ENCODE measurements at regions not wholly inside any gene's neighbourhood (a gene's known extent, or its start where the extent isn't known, plus 50 kb on each side); places are given as distances from the start of the nearest gene placed in this dataset.

- Histone ChIP-seq H3K4me2 (ENCODE audit: low read depth, low read length, poor library complexity, severe bottlenecking) (no peak overlapping the region), H3K9me3 (ENCODE audit: insufficient read depth, low read length) (no peaks in the 10 kb centered on the region), H3K27ac (ENCODE audit: low read depth, low read length) (no peak overlapping the region), H3K9me2 (replicated peaks; ENCODE audit: insufficient read depth, low read length) (no peaks in the 10 kb centered on the region), H3K36me3 (ENCODE audit: low read length) (no peaks in the 10 kb centered on the region), H4K20me1 (ENCODE audit: low read depth, low read length) (no peaks in the 10 kb centered on the region), H3F3A (ENCODE audit: insufficient read depth) (no peaks in the 10 kb centered on the region), H3K9ac (ENCODE audit: low read length) (no peak overlapping the region), H3K79me2 (ENCODE audit: insufficient read depth, low read length) (no peaks in the 10 kb centered on the region), H3K4me3 (ENCODE audit: insufficient read depth, low read length, poor library complexity, severe bottlenecking) (no peak overlapping the region), H3K27me3 (ENCODE audit: low read length) (no peaks in the 10 kb centered on the region), H2AFZ (ENCODE audit: low read depth, low read length, severe bottlenecking) (no peak overlapping the region)
- TF ChIP-seq, protein P1, sequence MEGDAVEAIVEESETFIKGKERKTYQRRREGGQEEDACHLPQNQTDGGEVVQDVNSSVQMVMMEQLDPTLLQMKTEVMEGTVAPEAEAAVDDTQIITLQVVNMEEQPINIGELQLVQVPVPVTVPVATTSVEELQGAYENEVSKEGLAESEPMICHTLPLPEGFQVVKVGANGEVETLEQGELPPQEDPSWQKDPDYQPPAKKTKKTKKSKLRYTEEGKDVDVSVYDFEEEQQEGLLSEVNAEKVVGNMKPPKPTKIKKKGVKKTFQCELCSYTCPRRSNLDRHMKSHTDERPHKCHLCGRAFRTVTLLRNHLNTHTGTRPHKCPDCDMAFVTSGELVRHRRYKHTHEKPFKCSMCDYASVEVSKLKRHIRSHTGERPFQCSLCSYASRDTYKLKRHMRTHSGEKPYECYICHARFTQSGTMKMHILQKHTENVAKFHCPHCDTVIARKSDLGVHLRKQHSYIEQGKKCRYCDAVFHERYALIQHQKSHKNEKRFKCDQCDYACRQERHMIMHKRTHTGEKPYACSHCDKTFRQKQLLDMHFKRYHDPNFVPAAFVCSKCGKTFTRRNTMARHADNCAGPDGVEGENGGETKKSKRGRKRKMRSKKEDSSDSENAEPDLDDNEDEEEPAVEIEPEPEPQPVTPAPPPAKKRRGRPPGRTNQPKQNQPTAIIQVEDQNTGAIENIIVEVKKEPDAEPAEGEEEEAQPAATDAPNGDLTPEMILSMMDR (IDR thresholded peaks at IDR 0.05; ENCODE audit: insufficient read depth, low read length, poor library complexity, severe bottlenecking) = no peak
- TF ChIP-seq EZH2phosphoT487 (conservative IDR thresholded peaks at IDR 0.05; ENCODE audit: low read length) = no peak
These were observed 179.0 kb upstream of the PITX1 start for GRCh38 chr5:135213027-135213386.

- H3K27ac ChIP-seq (ENCODE audit: low read depth, low read length) = no peak overlapping the region
- TF ChIP-seq, protein P1 (IDR thresholded peaks at IDR 0.05; ENCODE audit: insufficient read depth, low read length, poor library complexity, severe bottlenecking) = no peak
- TF ChIP-seq EZH2phosphoT487 (conservative IDR thresholded peaks at IDR 0.05; ENCODE audit: low read length) = no peak
- H4K20me1 ChIP-seq (ENCODE audit: low read depth, low read length) = no peaks in the 10 kb centered on the region
- no peaks in the 10 kb centered on the region for H3F3A ChIP-seq (ENCODE audit: insufficient read depth)
- H3K9ac ChIP-seq (ENCODE audit: low read length) = no peak overlapping the region
- no peaks in the 10 kb centered on the region for H3K9me2 ChIP-seq (replicated peaks; ENCODE audit: insufficient read depth, low read length)
- H2AFZ ChIP-seq (ENCODE audit: low read depth, low read length, severe bottlenecking) = no peak overlapping the region
- H3K4me2 ChIP-seq (ENCODE audit: low read depth, low read length, poor library complexity, severe bottlenecking) = no peak overlapping the region
- no peaks in the 10 kb centered on the region for H3K36me3 ChIP-seq (ENCODE audit: low read length)
- no peaks in the 10 kb centered on the region for H3K27me3 ChIP-seq (ENCODE audit: low read length)
- no peaks in the 10 kb centered on the region for H3K9me3 ChIP-seq (ENCODE audit: insufficient read depth, low read length)
- no peak overlapping the region for H3K4me3 ChIP-seq (ENCODE audit: insufficient read depth, low read length, poor library complexity, severe bottlenecking)
- no peaks in the 10 kb centered on the region for H3K79me2 ChIP-seq (ENCODE audit: insufficient read depth, low read length)
These were observed 178.5 kb upstream of the PITX1 start for GRCh38 chr5:135212361-135213026.

DNA sequence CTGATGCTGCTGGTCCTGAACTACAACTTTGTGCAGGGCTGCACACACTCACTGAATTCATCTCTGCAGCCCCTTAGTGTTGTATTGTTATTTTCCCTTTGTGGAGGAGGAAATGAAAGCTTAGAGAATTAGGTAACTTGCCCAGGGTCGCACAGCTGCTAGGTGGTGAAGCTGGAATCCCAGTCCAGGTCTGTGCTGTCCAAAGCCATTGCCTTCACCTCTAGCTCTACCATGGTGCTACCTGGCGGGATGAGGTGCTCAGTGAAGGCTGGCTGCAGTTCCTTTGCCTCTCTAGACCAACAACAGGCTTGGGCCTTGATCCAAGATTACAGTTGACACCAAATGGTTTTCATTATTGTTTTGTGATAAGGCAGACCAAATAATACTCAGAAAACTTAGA, 177.8 kb upstream of the PITX1 start:
- Histone ChIP-seq H3K9me3 (ENCODE audit: insufficient read depth, low read length) (no peaks in the 10 kb centered on the region), H3K79me2 (ENCODE audit: insufficient read depth, low read length) (no peaks in the 10 kb centered on the region), H2AFZ (ENCODE audit: low read depth, low read length, severe bottlenecking) (no peak overlapping the region), H3K4me2 (ENCODE audit: low read depth, low read length, poor library complexity, severe bottlenecking) (no peak overlapping the region), H3K4me3 (ENCODE audit: insufficient read depth, low read length, poor library complexity, severe bottlenecking) (no peak overlapping the region), H3K9me2 (replicated peaks; ENCODE audit: insufficient read depth, low read length) (no peaks in the 10 kb centered on the region), H3K9ac (ENCODE audit: low read length) (no peak overlapping the region), H3K27ac (ENCODE audit: low read depth, low read length) (no peak overlapping the region), H3F3A (ENCODE audit: insufficient read depth) (no peaks in the 10 kb centered on the region), H4K20me1 (ENCODE audit: low read depth, low read length) (no peaks in the 10 kb centered on the region), H3K36me3 (ENCODE audit: low read length) (no peaks in the 10 kb centered on the region), H3K27me3 (ENCODE audit: low read length) (no peaks in the 10 kb centered on the region)
- TF ChIP-seq EZH2phosphoT487 (conservative IDR thresholded peaks at IDR 0.05; ENCODE audit: low read length) = no peak
- TF ChIP-seq, protein P1 (IDR thresholded peaks at IDR 0.05; ENCODE audit: insufficient read depth, low read length, poor library complexity, severe bottlenecking) = no peak

All from SU-DHL-6 (cell line).